ENCODE measurements at regions not wholly inside any gene's neighbourhood (a gene's known extent, or its start where the extent isn't known, plus 50 kb on each side); places are given as distances from the start of the nearest gene placed in this dataset.
A peak's percentile ranks its signal among the peaks of the same experiment; 100 is the strongest.
"Not testable (repeated sequence)": the region's sequence is repeated elsewhere in the genome, so short reads cannot be mapped to it uniquely, and the experiment has no call there.

- H3K4me3 ChIP-seq (ENCODE audit: low read depth, low read length) = peak overlapping the region; percentile 77
These were observed 132.2 kb downstream of the GPX5 start for GRCh38 chr6:28657769-28658465.

GRCh38 chr6:28658475-28659249 lies 133.0 kb downstream of the GPX5 start:
- peak overlapping the region; percentile 77 for H3K4me3 ChIP-seq (ENCODE audit: low read depth, low read length)

- peak overlapping the region; percentile 77 for H3K4me3 ChIP-seq (ENCODE audit: low read depth, low read length)
These were observed 133.5 kb downstream of the GPX5 start for GRCh38 chr6:28659250-28659566.

- no peak overlapping the region for H3K4me3 ChIP-seq (ENCODE audit: low read depth, low read length)
These were observed 135.5 kb downstream of the GPX5 start for GRCh38 chr6:28661097-28661713.

GRCh38 chr6:28664870-28665396 lies 139.3 kb downstream of the GPX5 start:
- H3K4me3 ChIP-seq (ENCODE audit: low read depth, low read length) = no peak overlapping the region

- no peak overlapping the region for H3K4me3 ChIP-seq (ENCODE audit: low read depth, low read length)
These were observed 147.7 kb downstream of the GPX5 start for GRCh38 chr6:28673417-28673786.

GRCh38 chr6:28673787-28674671 lies 148.3 kb downstream of the GPX5 start:
- peak overlapping the region; percentile 77 for H3K4me3 ChIP-seq (ENCODE audit: low read depth, low read length)

GRCh38 chr6:28675600-28675999 lies 149.9 kb downstream of the GPX5 start:
- H3K4me3 ChIP-seq (ENCODE audit: low read depth, low read length) = no peak overlapping the region

GRCh38 chr6:28682542-28682941 lies 156.9 kb downstream of the GPX5 start:
- H3K4me3 ChIP-seq (ENCODE audit: low read depth, low read length) = no peak overlapping the region

GRCh38 chr6:28682956-28683685 lies 157.4 kb downstream of the GPX5 start:
- H3K4me3 ChIP-seq (ENCODE audit: low read depth, low read length) = not testable (repeated sequence)

GRCh38 chr6:28683945-28684538 lies 158.4 kb downstream of the GPX5 start:
- H3K4me3 ChIP-seq (ENCODE audit: low read depth, low read length) = no peak overlapping the region

- H3K4me3 ChIP-seq (ENCODE audit: low read depth, low read length) = not testable (repeated sequence)
These were observed 160.3 kb downstream of the GPX5 start for GRCh38 chr6:28685960-28686359.

- not testable (repeated sequence) for H3K4me3 ChIP-seq (ENCODE audit: low read depth, low read length)
These were observed 160.9 kb downstream of the GPX5 start for GRCh38 chr6:28686446-28687027.

GRCh38 chr6:28687309-28687981 lies 161.8 kb downstream of the GPX5 start:
- H3K4me3 ChIP-seq (ENCODE audit: low read depth, low read length) = not testable (repeated sequence)

GRCh38 chr6:28691991-28692390 lies 166.3 kb downstream of the GPX5 start:
- H3K4me3 ChIP-seq (ENCODE audit: low read depth, low read length) = not testable (repeated sequence)

- peak overlapping the region; percentile 65 for H3K4me3 ChIP-seq (ENCODE audit: low read depth, low read length)
These were observed 167.5 kb downstream of the GPX5 start for GRCh38 chr6:28693033-28693750.

GRCh38 chr6:28693751-28694443 lies 168.2 kb downstream of the GPX5 start:
- H3K4me3 ChIP-seq (ENCODE audit: low read depth, low read length) = peak overlapping the region; percentile 65

- H3K4me3 ChIP-seq (ENCODE audit: low read depth, low read length) = no peak overlapping the region
These were observed 170.0 kb downstream of the GPX5 start for GRCh38 chr6:28695715-28696114.

Measured in iPS-11a (cell line).